ENCODE measurements at regions not wholly inside any gene's neighbourhood (a gene's known extent, or its start where the extent isn't known, plus 50 kb on each side); places are given as distances from the start of the nearest gene placed in this dataset.

DNA sequence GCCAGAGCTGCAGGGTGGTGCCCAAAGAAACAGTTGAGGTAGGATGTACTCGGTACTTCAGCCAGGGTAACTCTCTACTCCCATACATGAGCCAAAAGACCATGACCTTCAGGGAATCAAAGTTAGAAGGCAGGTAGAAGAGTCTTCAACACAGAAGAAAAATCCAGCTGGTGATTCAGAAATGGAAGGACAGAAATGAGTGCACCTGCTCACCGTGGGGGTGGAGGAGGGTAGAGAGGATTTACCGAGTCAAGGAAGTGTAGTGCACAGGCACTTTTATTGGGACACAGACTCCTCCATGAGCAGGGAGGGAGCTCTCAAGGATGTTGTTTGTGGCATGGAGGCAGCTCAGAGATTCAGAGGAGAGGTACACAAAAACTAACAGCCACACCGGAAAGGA is 330.3 kb upstream of the PRDM1 start:
- WGBS (ENCODE audit: insufficient coverage), result 89% methylated on average over 3 of the region's 4 CpGs
- H2AFZ ChIP-seq (ENCODE audit: insufficient read depth, low read depth, low read length, poor library complexity, severe bottlenecking), result no peak overlapping the region
- H3K79me2 ChIP-seq (ENCODE audit: control insufficient read depth, insufficient read depth, low read length), result no peaks in the 10 kb centered on the region
- peaks cover 0 to 3% (median 0%) of the 10 kb centered on the region in 4 experiments for H3K27me3 ChIP-seq (replicated peaks in 1 of 4; ENCODE audit: control extremely low read depth in 1 of 4, control insufficient read depth in 3 of 4, insufficient read depth in 4 of 4, low read length in 3 of 4)
- no peaks in the 10 kb centered on the region for H4K20me1 ChIP-seq (ENCODE audit: control insufficient read depth, insufficient read depth, low read length, poor library complexity, severe bottlenecking)
- H3K27ac Mint-ChIP-seq, result no peak overlapping the region
- peaks cover 11% of the 10 kb centered on the region for H3K4me1 Mint-ChIP-seq
- no peak overlapping the region for H3K4me3 ChIP-seq (ENCODE audit: control extremely low read depth in 1 of 5, extremely low read depth in 1 of 5, insufficient read depth in 1 of 5, low read depth in 2 of 5, low read length in 4 of 5)
- ATAC-seq (ENCODE audit: low read depth) (no peak), DNase-seq (no peak)
- no peak overlapping the region for H3K9ac ChIP-seq (ENCODE audit: low read length)
- ChIA-PET CTCF (no interaction called here), POLR2A (no interaction called here)
- H3K9me3 ChIP-seq (ENCODE audit: control extremely low read depth in 1 of 3, control insufficient read depth in 2 of 3, insufficient read depth in 1 of 3, low read length in 2 of 3), result no peaks in the 10 kb centered on the region
- no peak overlapping the region for H3K27ac ChIP-seq (ENCODE audit: low read length in 2 of 2)
- intact Hi-C loops (cut with micrococcal nuclease), result no loop called here
- H3K4me1 ChIP-seq (ENCODE audit: control insufficient read depth in 2 of 2, insufficient read depth in 2 of 2, low read length in 2 of 2), result peaks cover 4 to 5% of the 10 kb centered on the region in 2 donors
- H3K4me3 Mint-ChIP-seq, result no peak overlapping the region
- TF ChIP-seq EZH2 (IDR thresholded peaks at IDR 0.05; ENCODE audit: borderline replicate concordance, insufficient read depth, low read depth, low read length, poor library complexity, severe bottlenecking), result no peak
- TF ChIP-seq, protein P1, sequence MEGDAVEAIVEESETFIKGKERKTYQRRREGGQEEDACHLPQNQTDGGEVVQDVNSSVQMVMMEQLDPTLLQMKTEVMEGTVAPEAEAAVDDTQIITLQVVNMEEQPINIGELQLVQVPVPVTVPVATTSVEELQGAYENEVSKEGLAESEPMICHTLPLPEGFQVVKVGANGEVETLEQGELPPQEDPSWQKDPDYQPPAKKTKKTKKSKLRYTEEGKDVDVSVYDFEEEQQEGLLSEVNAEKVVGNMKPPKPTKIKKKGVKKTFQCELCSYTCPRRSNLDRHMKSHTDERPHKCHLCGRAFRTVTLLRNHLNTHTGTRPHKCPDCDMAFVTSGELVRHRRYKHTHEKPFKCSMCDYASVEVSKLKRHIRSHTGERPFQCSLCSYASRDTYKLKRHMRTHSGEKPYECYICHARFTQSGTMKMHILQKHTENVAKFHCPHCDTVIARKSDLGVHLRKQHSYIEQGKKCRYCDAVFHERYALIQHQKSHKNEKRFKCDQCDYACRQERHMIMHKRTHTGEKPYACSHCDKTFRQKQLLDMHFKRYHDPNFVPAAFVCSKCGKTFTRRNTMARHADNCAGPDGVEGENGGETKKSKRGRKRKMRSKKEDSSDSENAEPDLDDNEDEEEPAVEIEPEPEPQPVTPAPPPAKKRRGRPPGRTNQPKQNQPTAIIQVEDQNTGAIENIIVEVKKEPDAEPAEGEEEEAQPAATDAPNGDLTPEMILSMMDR (IDR thresholded peaks at IDR 0.05), result no peak
- H3K36me3 ChIP-seq (replicated peaks in 1 of 2; ENCODE audit: control extremely low read depth in 1 of 2, control insufficient read depth in 1 of 2, extremely low read depth in 1 of 2, insufficient read depth in 2 of 2, low read length in 1 of 2), result no peaks in the 10 kb centered on the region
- H3K4me2 ChIP-seq (replicated peaks; ENCODE audit: low read depth, low read length, poor library complexity, severe bottlenecking), result no peak overlapping the region
- peaks cover 5% of the 10 kb centered on the region for H3K27me3 Mint-ChIP-seq
- H3K9me3 Mint-ChIP-seq (ENCODE audit: insufficient read depth), result no peaks in the 10 kb centered on the region

DNA sequence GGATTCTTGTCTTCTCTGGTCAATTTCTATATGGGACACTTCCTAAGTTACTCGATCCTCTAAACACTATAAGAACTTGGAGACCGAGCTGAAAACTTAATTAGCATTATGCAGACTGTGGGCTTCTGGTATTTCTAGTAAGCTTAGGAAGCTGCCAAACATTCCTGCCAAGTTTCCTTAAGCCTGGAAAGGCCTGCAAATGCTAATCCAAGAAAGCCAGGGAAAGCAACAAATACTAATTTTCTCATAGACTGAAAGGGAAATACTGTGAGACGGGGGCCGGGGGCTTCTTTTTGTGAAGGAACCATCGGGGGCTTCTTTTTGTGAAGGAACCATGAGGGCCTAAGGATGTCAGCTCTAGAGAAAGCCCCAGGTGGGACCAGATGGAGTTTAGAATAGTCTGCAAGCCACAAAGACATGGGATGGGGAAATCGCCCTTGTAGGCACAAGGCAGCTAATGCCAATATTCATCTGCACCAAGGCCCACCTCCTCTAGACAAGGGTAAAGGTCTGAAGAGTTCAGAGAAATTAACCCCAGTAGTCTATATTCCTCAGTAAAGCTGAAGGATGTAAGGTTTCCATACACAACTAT is 332.4 kb upstream of the PRDM1 start:
- peaks cover 4 to 5% of the 10 kb centered on the region in 2 donors for H3K4me1 ChIP-seq (ENCODE audit: control insufficient read depth in 2 of 2, insufficient read depth in 2 of 2, low read length in 2 of 2)
- no peak overlapping the region for H3K9ac ChIP-seq (ENCODE audit: low read length)
- H3K79me2 ChIP-seq (ENCODE audit: control insufficient read depth, insufficient read depth, low read length), result no peaks in the 10 kb centered on the region
- ChIA-PET POLR2A (no interaction called here), CTCF (no interaction called here)
- no peaks in the 10 kb centered on the region for H3K36me3 ChIP-seq (replicated peaks in 1 of 2; ENCODE audit: control extremely low read depth in 1 of 2, control insufficient read depth in 1 of 2, extremely low read depth in 1 of 2, insufficient read depth in 2 of 2, low read length in 1 of 2)
- no peaks in the 10 kb centered on the region for H3K9me3 ChIP-seq (ENCODE audit: control extremely low read depth in 1 of 3, control insufficient read depth in 2 of 3, insufficient read depth in 1 of 3, low read length in 2 of 3)
- H3K27ac ChIP-seq (ENCODE audit: low read length in 2 of 2), result no peak overlapping the region
- TF ChIP-seq EZH2 (IDR thresholded peaks at IDR 0.05; ENCODE audit: borderline replicate concordance, insufficient read depth, low read depth, low read length, poor library complexity, severe bottlenecking), result no peak
- TF ChIP-seq, protein P1 (IDR thresholded peaks at IDR 0.05), result no peak
- DNase-seq (no peak), ATAC-seq (ENCODE audit: low read depth) (no peak)
- no peak overlapping the region for H3K4me2 ChIP-seq (replicated peaks; ENCODE audit: low read depth, low read length, poor library complexity, severe bottlenecking)
- Mint-ChIP-seq H3K4me3 (no peak overlapping the region), H3K9me3 (ENCODE audit: insufficient read depth) (no peaks in the 10 kb centered on the region), H3K27ac (no peak overlapping the region), H3K27me3 (peaks cover 9% of the 10 kb centered on the region), H3K4me1 (peaks cover 11% of the 10 kb centered on the region)
- intact Hi-C loops (cut with micrococcal nuclease), result no loop called here
- H3K27me3 ChIP-seq (replicated peaks in 1 of 4; ENCODE audit: control extremely low read depth in 1 of 4, control insufficient read depth in 3 of 4, insufficient read depth in 4 of 4, low read length in 3 of 4), result peaks cover 0 to 2% (median 0%) of the 10 kb centered on the region in 4 experiments
- H3K4me3 ChIP-seq (ENCODE audit: control extremely low read depth in 1 of 5, extremely low read depth in 1 of 5, insufficient read depth in 1 of 5, low read depth in 2 of 5, low read length in 4 of 5), result no peak overlapping the region
- H4K20me1 ChIP-seq (ENCODE audit: control insufficient read depth, insufficient read depth, low read length, poor library complexity, severe bottlenecking), result no peaks in the 10 kb centered on the region
- 100% methylated on average over 1 of the region's 6 CpGs for WGBS (ENCODE audit: insufficient coverage)
- no peak overlapping the region for H2AFZ ChIP-seq (ENCODE audit: insufficient read depth, low read depth, low read length, poor library complexity, severe bottlenecking)
